ENCODE measurements at regions not wholly inside any gene's neighbourhood (a gene's known extent, or its start where the extent isn't known, plus 50 kb on each side); places are given as distances from the start of the nearest gene placed in this dataset.

GRCh38 chrX:36640232-36640631, 367.9 kb upstream of the FAM47C start:
- Mint-ChIP-seq H3K4me3 (no peak overlapping the region), H3K27me3 (ENCODE audit: insufficient read depth) (peaks cover 2% of the 10 kb centered on the region), H3K9me3 (peaks cover 45% of the 10 kb centered on the region), H3K4me1 (no peaks in the 10 kb centered on the region), H3K36me3 (ENCODE audit: low read depth) (no peaks in the 10 kb centered on the region), H3K27ac (no peak overlapping the region)
- Histone ChIP-seq H3K4me1 (ENCODE audit: control insufficient read depth, insufficient read depth, low read length) (no peaks in the 10 kb centered on the region), H3K4me3 (ENCODE audit: low read length) (no peak overlapping the region), H3K36me3 (ENCODE audit: control insufficient read depth, insufficient read depth, low read length) (no peaks in the 10 kb centered on the region), H3K9me3 (ENCODE audit: control insufficient read depth, low read length) (no peaks in the 10 kb centered on the region), H3K27ac (ENCODE audit: low read depth, low read length) (no peak overlapping the region), H3K27me3 (ENCODE audit: control insufficient read depth, insufficient read depth, low read length, poor library complexity, severe bottlenecking) (peaks cover 5% of the 10 kb centered on the region), H3K9ac (ENCODE audit: extremely low read depth, low read length, poor library complexity, severe bottlenecking) (no peak overlapping the region)
- DNase-seq: no peak
- no peak for TF ChIP-seq CTCF (conservative IDR thresholded peaks at IDR 0.05)
- WGBS, 2 experiments (ENCODE audit: insufficient coverage in 1 of 2, insufficient read length in 1 of 2): 61% methylated on average over 3 of the region's 4 CpGs; no CpG with 5 or more reads in 1 of the 2 experiments

GRCh38 chrX:36642052-36642451, 366.1 kb upstream of the FAM47C start:
- 86% methylated on average over 3 of the region's 3 CpGs; no CpG with 5 or more reads in 1 of the 2 experiments for WGBS, 2 experiments (ENCODE audit: insufficient coverage in 1 of 2, insufficient read length in 1 of 2)
- H3K36me3 Mint-ChIP-seq (ENCODE audit: low read depth): no peaks in the 10 kb centered on the region

GRCh38 chrX:36650622-36651021, 357.5 kb upstream of the FAM47C start:
- H3K27ac ChIP-seq (ENCODE audit: low read depth, low read length): no peak overlapping the region

More at GRCh38 chrX:36642052-36642451, 366.1 kb upstream of the FAM47C start:
- H3K9ac ChIP-seq (ENCODE audit: extremely low read depth, low read length, poor library complexity, severe bottlenecking): no peak overlapping the region
- H3K4me1 ChIP-seq (ENCODE audit: control insufficient read depth, insufficient read depth, low read length): no peaks in the 10 kb centered on the region
- no peak overlapping the region for H3K4me3 Mint-ChIP-seq
- H3K27me3 ChIP-seq (ENCODE audit: control insufficient read depth, insufficient read depth, low read length, poor library complexity, severe bottlenecking): no peaks in the 10 kb centered on the region
- no peak for TF ChIP-seq CTCF (conservative IDR thresholded peaks at IDR 0.05)
- no peak overlapping the region for H3K27ac ChIP-seq (ENCODE audit: low read depth, low read length)
- no peak overlapping the region for H3K27ac Mint-ChIP-seq
- H3K9me3 ChIP-seq (ENCODE audit: control insufficient read depth, low read length): no peaks in the 10 kb centered on the region
- H3K9me3 Mint-ChIP-seq: peaks cover 51% of the 10 kb centered on the region
- H3K36me3 ChIP-seq (ENCODE audit: control insufficient read depth, insufficient read depth, low read length): no peaks in the 10 kb centered on the region
- no peaks in the 10 kb centered on the region for H3K4me1 Mint-ChIP-seq
- peaks cover 2% of the 10 kb centered on the region for H3K27me3 Mint-ChIP-seq (ENCODE audit: insufficient read depth)
- DNase-seq: no peak
- no peak overlapping the region for H3K4me3 ChIP-seq (ENCODE audit: low read length)

More at GRCh38 chrX:36650622-36651021, 357.5 kb upstream of the FAM47C start:
- H3K4me3 ChIP-seq (ENCODE audit: low read length): no peak overlapping the region
- H3K9me3 ChIP-seq (ENCODE audit: control insufficient read depth, low read length): no peaks in the 10 kb centered on the region
- H3K9ac ChIP-seq (ENCODE audit: extremely low read depth, low read length, poor library complexity, severe bottlenecking): no peak overlapping the region
- TF ChIP-seq CTCF (conservative IDR thresholded peaks at IDR 0.05): no peak
- Mint-ChIP-seq H3K9me3 (peaks cover 36% of the 10 kb centered on the region), H3K4me1 (no peaks in the 10 kb centered on the region), H3K4me3 (no peak overlapping the region), H3K27ac (no peak overlapping the region), H3K36me3 (ENCODE audit: low read depth) (no peaks in the 10 kb centered on the region), H3K27me3 (ENCODE audit: insufficient read depth) (no peaks in the 10 kb centered on the region)
- H3K4me1 ChIP-seq (ENCODE audit: control insufficient read depth, insufficient read depth, low read length): no peaks in the 10 kb centered on the region
- H3K27me3 ChIP-seq (ENCODE audit: control insufficient read depth, insufficient read depth, low read length, poor library complexity, severe bottlenecking): no peaks in the 10 kb centered on the region
- 30% methylated on average over 3 of the region's 3 CpGs; no CpG with 5 or more reads in 1 of the 2 experiments for whole genome bisulfite sequencing, 2 experiments (ENCODE audit: insufficient coverage in 1 of 2, insufficient read length in 1 of 2)
- DNase-seq: no peak
- H3K36me3 ChIP-seq (ENCODE audit: control insufficient read depth, insufficient read depth, low read length): no peaks in the 10 kb centered on the region

Measured in endodermal cell (in vitro differentiated cells).